ENCODE measurements at regions not wholly inside any gene's neighbourhood (a gene's known extent, or its start where the extent isn't known, plus 50 kb on each side); places are given as distances from the start of the nearest gene placed in this dataset.
A peak's percentile ranks its signal among the peaks of the same experiment; 100 is the strongest.

- no peak overlapping the region for H3K27ac ChIP-seq
- DNase-seq: no peak
Observed at GRCh38 chr2:8246137-8246536, 435.7 kb upstream of the ID2 start.

GRCh38 chr2:8247905-8248622, 433.8 kb upstream of the ID2 start:
- H3K27me3 ChIP-seq: no peaks in the 10 kb centered on the region
- peaks cover 0 to 10% of the 10 kb centered on the region in 2 donors for H3K4me1 ChIP-seq (replicated peaks in 1 of 2)
- intact Hi-C loops (cut with DNase I): no loop called here
- 66 to 82% (median 80%) methylated on average over 10 to 11 of the region's 11 CpGs for whole genome bisulfite sequencing, 4 donors
- DNase-seq: no peak
- peak overlapping the region in 2 of 5 donors; percentile 34 to 49 for H3K27ac ChIP-seq
- no peak overlapping the region for H3K4me3 ChIP-seq
- no peaks in the 10 kb centered on the region for H3K9me3 ChIP-seq (replicated peaks in 1 of 3)
- no peaks in the 10 kb centered on the region for H3K36me3 ChIP-seq (replicated peaks in 1 of 2)
- TF ChIP-seq CTCF (IDR thresholded peaks at IDR 0.05) (no peak), POLR2A (IDR thresholded peaks at IDR 0.05) (no peak)

More at GRCh38 chr2:8246137-8246536, 435.7 kb upstream of the ID2 start:
- intact Hi-C loops (cut with DNase I): no loop called here
- H3K4me1 ChIP-seq (replicated peaks in 1 of 2): peaks cover 0 to 10% of the 10 kb centered on the region in 2 donors
- no peaks in the 10 kb centered on the region for H3K9me3 ChIP-seq (replicated peaks in 1 of 3)
- H3K27me3 ChIP-seq: no peaks in the 10 kb centered on the region
- WGBS, 4 donors: 94 to 99% (median 96%) methylated on average over 3 of the region's 3 CpGs
- H3K36me3 ChIP-seq (replicated peaks in 1 of 2): no peaks in the 10 kb centered on the region
- TF ChIP-seq POLR2A (IDR thresholded peaks at IDR 0.05) (no peak), CTCF (IDR thresholded peaks at IDR 0.05) (no peak)
- H3K4me3 ChIP-seq: no peak overlapping the region

GRCh38 chr2:8248623-8248957, 433.3 kb upstream of the ID2 start:
- Histone ChIP-seq H3K27me3 (no peaks in the 10 kb centered on the region), H3K36me3 (replicated peaks in 1 of 2) (no peaks in the 10 kb centered on the region), H3K27ac (peak overlapping the region in 2 of 5 donors; percentile 34 to 49), H3K4me3 (no peak overlapping the region), H3K4me1 (replicated peaks in 1 of 2) (peaks cover 0 to 10% of the 10 kb centered on the region in 2 donors), H3K9me3 (replicated peaks in 1 of 3) (no peaks in the 10 kb centered on the region)
- WGBS, 4 donors: 71 to 85% (median 83%) methylated on average over 2 of the region's 2 CpGs
- no peak for TF ChIP-seq POLR2A (IDR thresholded peaks at IDR 0.05)
- no peak for TF ChIP-seq CTCF (IDR thresholded peaks at IDR 0.05)
- intact Hi-C loops (cut with DNase I): no loop called here
- no peak for DNase-seq

GRCh38 chr2:8249141-8249540, 432.7 kb upstream of the ID2 start:
- peaks cover 0 to 10% of the 10 kb centered on the region in 2 donors for H3K4me1 ChIP-seq (replicated peaks in 1 of 2)
- no peaks in the 10 kb centered on the region for H3K36me3 ChIP-seq (replicated peaks in 1 of 2)
- no peaks in the 10 kb centered on the region for H3K9me3 ChIP-seq (replicated peaks in 1 of 3)
- H3K4me3 ChIP-seq: no peak overlapping the region
- peak in 2 of 7 donors; percentile 15 to 19 for DNase-seq
- 74 to 82% (median 79%) methylated on average over 10 to 14 of the region's 14 CpGs for WGBS, 4 donors
- H3K27me3 ChIP-seq: no peaks in the 10 kb centered on the region
- intact Hi-C loops (cut with DNase I): no loop called here
- H3K27ac ChIP-seq: peak overlapping the region in 2 of 5 donors; percentile 34 to 49
- TF ChIP-seq POLR2A (IDR thresholded peaks at IDR 0.05): no peak
- no peak for TF ChIP-seq CTCF (IDR thresholded peaks at IDR 0.05)

Measured in adrenal gland (tissue), 9 donors.